GM23338 (cell line): ENCODE measurements at regions not wholly inside any gene's neighbourhood (a gene's known extent, or its start where the extent isn't known, plus 50 kb on each side); places are given as distances from the start of the nearest gene placed in this dataset.

Source experiments
- ATAC-seq: fragments of 200-7000 bp; cut with Tn5 transposase; 3 replicates; pipeline ENCODE4 v1.9.1; 2020
- DNase-seq: peaks from one replicate; pipeline ENCODE4 v3.0.0-alpha.2; 2015; ENCODE audit warnings: low spot score
- H2AFZ ChIP-seq: fragments of 200-600 bp; sonication (generic); 2 replicates; pipeline ENCODE4 v1.8.0; 2016; ENCODE audit warnings: antibody characterized with exemption, mild to moderate bottlenecking, moderate library complexity
- H3F3A ChIP-seq: fragments of 200-600 bp; sonication (generic); replicated peaks from 2 replicates; pipeline ENCODE4 v1.8.0; 2017; ENCODE audit warnings: antibody characterized with exemption, mixed run types, low read depth
- H3K27ac ChIP-seq: fragments of 200-600 bp; sonication (generic); 2 replicates; pipeline ENCODE4 v1.6.1; 2016; ENCODE audit warnings: low read depth
- H3K27me3 ChIP-seq: fragments of 200-600 bp; sonication (generic); 2 replicates; pipeline ENCODE4 v1.8.0; 2016; ENCODE audit warnings: mild to moderate bottlenecking, mixed run types, moderate library complexity; ENCODE audit not compliant: insufficient read depth
- H3K36me3 ChIP-seq: fragments of 200-600 bp; sonication (generic); 2 replicates; pipeline ENCODE4 v1.8.0; 2016; ENCODE audit warnings: mild to moderate bottlenecking; ENCODE audit not compliant: insufficient read depth
- H3K4me1 ChIP-seq: fragments of 200-600 bp; sonication (generic); 2 replicates; pipeline ENCODE4 v1.8.0; 2016; ENCODE audit warnings: mild to moderate bottlenecking, moderate library complexity; ENCODE audit not compliant: insufficient read depth
- H3K4me2 ChIP-seq: fragments of 200-600 bp; sonication (generic); 2 replicates; pipeline ENCODE4 v1.7.1; 2017; ENCODE audit warnings: mixed run types
- H3K4me3 ChIP-seq: fragments of 200-600 bp; sonication (generic); 2 replicates; pipeline ENCODE4 v1.6.1; 2016; ENCODE audit warnings: mixed run types
- H3K79me2 ChIP-seq: fragments of 200-600 bp; sonication (generic); replicated peaks from 2 replicates; pipeline ENCODE4 v1.8.0; 2017; ENCODE audit warnings: mild to moderate bottlenecking; ENCODE audit not compliant: insufficient read depth
- H3K9me2 ChIP-seq: fragments of 200-600 bp; sonication (generic); 2 replicates; pipeline ENCODE4 v1.8.0; 2017; ENCODE audit not compliant: insufficient read depth
- H4K20me1 ChIP-seq: fragments of 200-600 bp; sonication (generic); replicated peaks from 2 replicates; pipeline ENCODE4 v1.8.0; 2017; ENCODE audit warnings: mild to moderate bottlenecking; ENCODE audit not compliant: insufficient read depth
- H3K27ac Mint-ChIP-seq: 2 replicates; pipeline ENCODE4 v1.8.0; 2020; ENCODE audit warnings: inconsistent platforms, mild to moderate bottlenecking, moderate library complexity, mixed read lengths
- H3K27me3 Mint-ChIP-seq: 3 replicates; pipeline ENCODE4 v1.8.0; 2022; ENCODE audit warnings: low read depth, mild to moderate bottlenecking, moderate library complexity, mixed read lengths, inconsistent platforms; ENCODE audit not compliant: insufficient read depth, poor library complexity
- H3K36me3 Mint-ChIP-seq: 3 replicates; pipeline ENCODE4 v1.8.0; 2021; ENCODE audit warnings: low read depth, mild to moderate bottlenecking, inconsistent platforms, moderate library complexity, mixed read lengths
- H3K4me1 Mint-ChIP-seq: 3 replicates; pipeline ENCODE4 v1.8.0; 2020; ENCODE audit warnings: mild to moderate bottlenecking, inconsistent platforms, mixed read lengths
- H3K4me3 Mint-ChIP-seq: 3 replicates; pipeline ENCODE4 v1.8.0; 2021; ENCODE audit warnings: moderate library complexity, mild to moderate bottlenecking, inconsistent platforms, mixed read lengths
- H3K9me3 Mint-ChIP-seq: 3 replicates; pipeline ENCODE4 v1.8.0; 2020; ENCODE audit warnings: moderate library complexity, mild to moderate bottlenecking, inconsistent platforms, mixed read lengths
- ETS1 ChIP-seq: IDR thresholded peaks from 2 replicates; pipeline ENCODE4 v1.6.1; 2016; ENCODE audit warnings: antibody characterized with exemption
- EZH2 ChIP-seq: fragments of 200-600 bp; sonication (generic); IDR thresholded peaks from one replicate; pipeline ENCODE4 v1.8.0; 2017; ENCODE audit warnings: antibody characterized with exemption, mild to moderate bottlenecking, low read depth; ENCODE audit not compliant: unreplicated experiment
- EZH2phosphoT487 ChIP-seq: fragments of 200-600 bp; sonication (generic); IDR thresholded peaks from one replicate; pipeline ENCODE4 v1.8.1; 2018; ENCODE audit warnings: antibody characterized with exemption; ENCODE audit not compliant: unreplicated experiment
- NANOG ChIP-seq: IDR thresholded peaks from 2 replicates; pipeline ENCODE4 v1.6.1; 2016; ENCODE audit warnings: antibody characterized with exemption, borderline replicate concordance
- POLR2AphosphoS5 ChIP-seq: IDR thresholded peaks from 2 replicates; pipeline ENCODE4 v1.6.1; 2016; ENCODE audit warnings: antibody characterized with exemption, low read depth
- STAT1 ChIP-seq: IDR thresholded peaks from one replicate; pipeline ENCODE4 v1.6.1; 2016; ENCODE audit warnings: antibody characterized with exemption; ENCODE audit not compliant: unreplicated experiment
- ZNF114 ChIP-seq: fragments of 250-450 bp; sonication (Bioruptor Pico); IDR thresholded peaks from 2 replicates; pipeline ENCODE4 v1.5.0; 2020; ENCODE audit warnings: mild to moderate bottlenecking, moderate library complexity
- ZNF462 ChIP-seq: fragments of 250-450 bp; sonication (Bioruptor Pico); IDR thresholded peaks from 2 replicates; pipeline ENCODE4 v1.5.0; 2020; ENCODE audit warnings: mild to moderate bottlenecking, moderate library complexity

GRCh38 chr11:121790430-121790829 is 325.6 kb downstream of the BLID start (continued):
- TF ChIP-seq ETS1 (no peak), ZNF114 (CRISPR knock-in tag) (no peak), POLR2AphosphoS5 (no peak), NANOG (no peak), ZNF462 (CRISPR knock-in tag) (no peak), EZH2 (no peak)

GRCh38 chr11:121780971-121781370 is 328.2 kb upstream of the SORL1-AS1 start:
- ATAC-seq, result no peak
- Histone ChIP-seq H3K79me2 (no peaks in the 10 kb centered on the region), H3K4me3 (no peak overlapping the region), H3K36me3 (no peaks in the 10 kb centered on the region), H3K4me2 (no peak overlapping the region), H4K20me1 (no peaks in the 10 kb centered on the region), H3K4me1 (no peaks in the 10 kb centered on the region), H3K9me2 (no peaks in the 10 kb centered on the region), H2AFZ (no peak overlapping the region), H3F3A (no peaks in the 10 kb centered on the region), H3K27ac (no peak overlapping the region), H3K27me3 (no peaks in the 10 kb centered on the region)
- no peaks in the 10 kb centered on the region for H3K27me3 Mint-ChIP-seq
- no peaks in the 10 kb centered on the region for H3K4me1 Mint-ChIP-seq
- H3K27ac Mint-ChIP-seq, result no peak overlapping the region
- peaks cover 8% of the 10 kb centered on the region; the same call in 2 of the 3 replicates for H3K9me3 Mint-ChIP-seq
- H3K4me3 Mint-ChIP-seq, result no peak overlapping the region
- H3K36me3 Mint-ChIP-seq, result peaks cover 3% of the 10 kb centered on the region; the same call in 1 of the 3 replicates
- DNase-seq, result no peak
- TF ChIP-seq STAT1, result no peak
- no peak for TF ChIP-seq EZH2phosphoT487
- no peak for TF ChIP-seq POLR2AphosphoS5
- no peak for TF ChIP-seq ZNF462 (CRISPR knock-in tag)
- no peak for TF ChIP-seq ETS1
